ENCODE measurements at regions not wholly inside any gene's neighbourhood (a gene's known extent, or its start where the extent isn't known, plus 50 kb on each side); places are given as distances from the start of the nearest gene placed in this dataset.
"Not testable (repeated sequence)": the region's sequence is repeated elsewhere in the genome, so short reads cannot be mapped to it uniquely, and the experiment has no call there.

- DNase-seq: no peak
These were observed 1569.2 kb upstream of the ADGRL3 start for GRCh38 chr4:59630922-59631321.

- no peak for DNase-seq
These were observed 1562.5 kb upstream of the ADGRL3 start for GRCh38 chr4:59637596-59637995.

- DNase-seq: no peak
These were observed 1556.4 kb upstream of the ADGRL3 start for GRCh38 chr4:59643682-59644081.

GRCh38 chr4:59644765-59645164 lies 1555.4 kb upstream of the ADGRL3 start:
- DNase-seq: no peak

GRCh38 chr4:59646082-59646481 lies 1554.0 kb upstream of the ADGRL3 start:
- no peak for DNase-seq

GRCh38 chr4:59647011-59647410 lies 1553.1 kb upstream of the ADGRL3 start:
- no peak for DNase-seq

- no peak for DNase-seq
These were observed 1552.6 kb upstream of the ADGRL3 start for GRCh38 chr4:59647500-59647899.

GRCh38 chr4:59650861-59651260 lies 1549.3 kb upstream of the ADGRL3 start:
- DNase-seq: no peak

GRCh38 chr4:59655996-59656395 lies 1544.1 kb upstream of the ADGRL3 start:
- DNase-seq: peak; percentile 91

GRCh38 chr4:59664771-59665170 lies 1535.4 kb upstream of the ADGRL3 start:
- no peak for DNase-seq

- no peak for DNase-seq
These were observed 1533.5 kb upstream of the ADGRL3 start for GRCh38 chr4:59666645-59667044.

- no peak for DNase-seq
These were observed 1529.1 kb upstream of the ADGRL3 start for GRCh38 chr4:59671037-59671436.

GRCh38 chr4:59676389-59676788 lies 1523.7 kb upstream of the ADGRL3 start:
- no peak for DNase-seq

- not testable (repeated sequence) for DNase-seq
These were observed 1523.1 kb upstream of the ADGRL3 start for GRCh38 chr4:59676992-59677391.

- no peak for DNase-seq
These were observed 1514.5 kb upstream of the ADGRL3 start for GRCh38 chr4:59685626-59686025.

- DNase-seq: no peak
These were observed 1511.0 kb upstream of the ADGRL3 start for GRCh38 chr4:59689149-59689548.

GRCh38 chr4:59695355-59696053 lies 1504.6 kb upstream of the ADGRL3 start:
- DNase-seq: no peak

- DNase-seq: no peak
These were observed 1502.1 kb upstream of the ADGRL3 start for GRCh38 chr4:59698041-59698440.

GRCh38 chr4:59700651-59701050 lies 1499.5 kb upstream of the ADGRL3 start:
- no peak for DNase-seq

- no peak for DNase-seq
These were observed 1495.5 kb upstream of the ADGRL3 start for GRCh38 chr4:59704616-59705015.

GRCh38 chr4:59712470-59712869 lies 1487.7 kb upstream of the ADGRL3 start:
- no peak for DNase-seq

- DNase-seq: not testable (repeated sequence)
These were observed 1475.8 kb upstream of the ADGRL3 start for GRCh38 chr4:59724286-59724685.

GRCh38 chr4:59727745-59728144 lies 1472.4 kb upstream of the ADGRL3 start:
- DNase-seq: no peak

- DNase-seq: no peak
These were observed 1471.6 kb upstream of the ADGRL3 start for GRCh38 chr4:59728496-59728895.

GRCh38 chr4:59729321-59729720 lies 1470.8 kb upstream of the ADGRL3 start:
- DNase-seq: no peak

Measured in NCI-H524 treated with DMSO at 0.1 percent for 48 hours (cell line).